ENCODE measurements at regions not wholly inside any gene's neighbourhood (a gene's known extent, or its start where the extent isn't known, plus 50 kb on each side); places are given as distances from the start of the nearest gene placed in this dataset.

- Histone ChIP-seq H3K9me3 (ENCODE audit: control insufficient read depth, insufficient read depth, low read length) (no peaks in the 10 kb centered on the region), H3K27me3 (ENCODE audit: control insufficient read depth, insufficient read depth, low read length) (no peaks in the 10 kb centered on the region), H3K4me3 (ENCODE audit: low read depth, low read length) (no peak overlapping the region), H3K27ac (ENCODE audit: low read depth, low read length) (no peak overlapping the region)
- POLR2A ChIA-PET: no interaction called here
- DNase-seq (ENCODE audit: low read depth, low spot score): no peak
- CTCF ChIA-PET: no interaction called here
- TF ChIP-seq CTCF (IDR thresholded peaks at IDR 0.05; ENCODE audit: low read depth, low read length): no peak
These were observed 108.5 kb upstream of the SLC25A13 start for GRCh38 chr7:96430356-96430755.

- no peaks in the 10 kb centered on the region for H3K9me3 ChIP-seq (ENCODE audit: control insufficient read depth, insufficient read depth, low read length)
- ChIA-PET CTCF (no interaction called here), POLR2A (no interaction called here)
- no peak overlapping the region for H3K27ac ChIP-seq (ENCODE audit: low read depth, low read length)
- TF ChIP-seq CTCF (IDR thresholded peaks at IDR 0.05; ENCODE audit: low read depth, low read length): no peak
- no peak for DNase-seq (ENCODE audit: low read depth, low spot score)
- no peak overlapping the region for H3K4me3 ChIP-seq (ENCODE audit: low read depth, low read length)
- H3K27me3 ChIP-seq (ENCODE audit: control insufficient read depth, insufficient read depth, low read length): no peaks in the 10 kb centered on the region
These were observed 105.2 kb upstream of the SLC25A13 start for GRCh38 chr7:96427143-96427542.

GRCh38 chr7:96426685-96427084 is 104.8 kb upstream of the SLC25A13 start:
- CTCF ChIA-PET: no interaction called here
- no peak for TF ChIP-seq CTCF (IDR thresholded peaks at IDR 0.05; ENCODE audit: low read depth, low read length)

GRCh38 chr7:96426027-96426426 is 104.1 kb upstream of the SLC25A13 start:
- Histone ChIP-seq H3K4me3 (ENCODE audit: low read depth, low read length) (no peak overlapping the region), H3K27ac (ENCODE audit: low read depth, low read length) (no peak overlapping the region), H3K27me3 (ENCODE audit: control insufficient read depth, insufficient read depth, low read length) (no peaks in the 10 kb centered on the region), H3K9me3 (ENCODE audit: control insufficient read depth, insufficient read depth, low read length) (no peaks in the 10 kb centered on the region)
- TF ChIP-seq CTCF (IDR thresholded peaks at IDR 0.05; ENCODE audit: low read depth, low read length): no peak
- CTCF ChIA-PET: no interaction called here
- no peak for DNase-seq (ENCODE audit: low read depth, low spot score)
- POLR2A ChIA-PET: no interaction called here

More at GRCh38 chr7:96426685-96427084, 104.8 kb upstream of the SLC25A13 start:
- no peak for DNase-seq (ENCODE audit: low read depth, low spot score)
- no peaks in the 10 kb centered on the region for H3K9me3 ChIP-seq (ENCODE audit: control insufficient read depth, insufficient read depth, low read length)
- no peak overlapping the region for H3K27ac ChIP-seq (ENCODE audit: low read depth, low read length)
- POLR2A ChIA-PET: no interaction called here
- H3K27me3 ChIP-seq (ENCODE audit: control insufficient read depth, insufficient read depth, low read length): no peaks in the 10 kb centered on the region
- no peak overlapping the region for H3K4me3 ChIP-seq (ENCODE audit: low read depth, low read length)

- Histone ChIP-seq H3K9me3 (ENCODE audit: control insufficient read depth, insufficient read depth, low read length) (no peaks in the 10 kb centered on the region), H3K27ac (ENCODE audit: low read depth, low read length) (no peak overlapping the region), H3K27me3 (ENCODE audit: control insufficient read depth, insufficient read depth, low read length) (no peaks in the 10 kb centered on the region), H3K4me3 (ENCODE audit: low read depth, low read length) (no peak overlapping the region)
- no peak for DNase-seq (ENCODE audit: low read depth, low spot score)
- ChIA-PET CTCF (no interaction called here), POLR2A (no interaction called here)
- TF ChIP-seq CTCF (IDR thresholded peaks at IDR 0.05; ENCODE audit: low read depth, low read length): no peak
These were observed 102.5 kb upstream of the SLC25A13 start for GRCh38 chr7:96424411-96424810.
